Uterus (tissue), 3 donors: ENCODE measurements at regions not wholly inside any gene's neighbourhood (a gene's known extent, or its start where the extent isn't known, plus 50 kb on each side); places are given as distances from the start of the nearest gene placed in this dataset.
"Not testable (repeated sequence)": the region's sequence is repeated elsewhere in the genome, so short reads cannot be mapped to it uniquely, and the experiment has no call there.

Experiments used
- DNase-seq, 2 donors: peaks; one replicate each; pipeline ENCODE4 v3.0.0-alpha.2; 2019 to 2020
- H3K27ac ChIP-seq, 2 donors: fragments of 200-600 bp; sonication (generic); 1 replicate in 1 of 2; 2 replicates in 1 of 2; pipeline ENCODE4 v1.5.1; 2016 to 2018
- H3K27me3 ChIP-seq, 2 donors: fragments of 200-600 bp; sonication (generic); one replicate each; pipeline ENCODE4 v1.5.1; 2018 to 2019; ENCODE audit warnings: control low read depth in 1 of 2
- H3K36me3 ChIP-seq, 2 donors: fragments of 200-600 bp; sonication (generic); one replicate each; pipeline ENCODE4 v1.5.1; 2019; ENCODE audit warnings: control low read depth in 1 of 2
- H3K4me1 ChIP-seq, 2 donors: fragments of 200-600 bp; sonication (generic); one replicate each; pipeline ENCODE4 v1.5.1; 2018 to 2019; ENCODE audit warnings: control low read depth in 1 of 2
- H3K4me3 ChIP-seq, 2 donors: fragments of 200-600 bp; sonication (generic); 1 replicate in 1 of 2; 2 replicates in 1 of 2; pipeline ENCODE4 v1.5.1; 2018 to 2019; ENCODE audit warnings: mild to moderate bottlenecking in 1 of 2
- H3K9me3 ChIP-seq, 2 donors: fragments of 200-600 bp; sonication (generic); one replicate each; pipeline ENCODE4 v1.5.1; 2019; ENCODE audit warnings: control low read depth in 1 of 2
- CTCF ChIP-seq, 4 experiments: fragments of 200-600 bp in 2 of 4; fragments of 450-650 bp in 2 of 4; sonication (generic) in 2 of 4; IDR thresholded peaks; one replicate each; pipeline ENCODE4 v1.5.1; 2016 to 2019; ENCODE audit warnings: antibody characterized with exemption in 4 of 4, mild to moderate bottlenecking in 2 of 4, moderate library complexity in 1 of 4
- POLR2A ChIP-seq, 2 donors: fragments of 450-650 bp; IDR thresholded peaks; one replicate each; pipeline ENCODE4 v1.6.1; 2016; ENCODE audit warnings: antibody characterized with exemption in 2 of 2, mild to moderate bottlenecking in 1 of 2, moderate library complexity in 1 of 2
- intact Hi-C: fragments of 100-400 bp; cut with DNase I; formaldehyde crosslinking; loops from one replicate; pipeline ENCODE4 v1.15.1; 2023; ENCODE audit warnings: low total_unique reads
- donor health status: DM: yes; HTN: yes; CAD: no.

- H3K27me3 ChIP-seq: no peaks in the 10 kb centered on the region
- no peak for DNase-seq
- H3K4me1 ChIP-seq: no peaks in the 10 kb centered on the region
- TF ChIP-seq CTCF (IDR thresholded peaks at IDR 0.05) (no peak), POLR2A (IDR thresholded peaks at IDR 0.05) (no peak)
- no peaks in the 10 kb centered on the region for H3K36me3 ChIP-seq
- intact Hi-C loops: no loop called here
- no peaks in the 10 kb centered on the region for H3K9me3 ChIP-seq
- no peak overlapping the region for H3K27ac ChIP-seq
- H3K4me3 ChIP-seq: no peak overlapping the region
Observed at GRCh38 chr5:117539692-117540091, 965.1 kb upstream of the SEMA6A start.

- Histone ChIP-seq H3K27me3 (no peaks in the 10 kb centered on the region), H3K36me3 (no peaks in the 10 kb centered on the region), H3K4me1 (no peaks in the 10 kb centered on the region), H3K4me3 (no peak overlapping the region), H3K9me3 (no peaks in the 10 kb centered on the region), H3K27ac (no peak overlapping the region)
- TF ChIP-seq CTCF (IDR thresholded peaks at IDR 0.05): no peak
- no peak for TF ChIP-seq POLR2A (IDR thresholded peaks at IDR 0.05)
- DNase-seq: no peak
- intact Hi-C loops: no loop called here
Observed at GRCh38 chr5:117533792-117534191, 959.2 kb upstream of the SEMA6A start.

- DNase-seq, H3K4me1 ChIP-seq, H3K27me3 ChIP-seq, H3K27ac ChIP-seq, H3K9me3 ChIP-seq, H3K4me3 ChIP-seq, intact Hi-C loops, H3K36me3 ChIP-seq: not testable (repeated sequence)
Observed at GRCh38 chr5:117533051-117533670, 958.5 kb upstream of the SEMA6A start.

- Histone ChIP-seq H3K4me1 (no peaks in the 10 kb centered on the region), H3K27me3 (no peaks in the 10 kb centered on the region), H3K9me3 (no peaks in the 10 kb centered on the region), H3K36me3 (no peaks in the 10 kb centered on the region), H3K4me3 (no peak overlapping the region), H3K27ac (no peak overlapping the region)
- no peak for DNase-seq
- TF ChIP-seq CTCF (IDR thresholded peaks at IDR 0.05) (no peak), POLR2A (IDR thresholded peaks at IDR 0.05) (no peak)
- intact Hi-C loops: no loop called here
Observed at GRCh38 chr5:117519957-117520500, 945.4 kb upstream of the SEMA6A start.

GRCh38 chr5:117504305-117504704, 929.7 kb upstream of the SEMA6A start:
- Histone ChIP-seq H3K4me3 (no peak overlapping the region), H3K9me3 (no peaks in the 10 kb centered on the region), H3K4me1 (no peaks in the 10 kb centered on the region), H3K27ac (no peak overlapping the region), H3K27me3 (no peaks in the 10 kb centered on the region), H3K36me3 (no peaks in the 10 kb centered on the region)
- DNase-seq: no peak
- intact Hi-C loops: no loop called here
- TF ChIP-seq POLR2A (IDR thresholded peaks at IDR 0.05) (no peak), CTCF (IDR thresholded peaks at IDR 0.05) (no peak)

GRCh38 chr5:117497601-117498000, 923.0 kb upstream of the SEMA6A start:
- TF ChIP-seq CTCF (IDR thresholded peaks at IDR 0.05) (no peak), POLR2A (IDR thresholded peaks at IDR 0.05) (no peak)
- H3K4me1 ChIP-seq: no peaks in the 10 kb centered on the region
- no peak for DNase-seq
- no peaks in the 10 kb centered on the region for H3K36me3 ChIP-seq
- no peaks in the 10 kb centered on the region for H3K9me3 ChIP-seq
- no peak overlapping the region for H3K27ac ChIP-seq
- H3K27me3 ChIP-seq: no peaks in the 10 kb centered on the region
- intact Hi-C loops: no loop called here
- H3K4me3 ChIP-seq: no peak overlapping the region
